ENCODE measurements at regions not wholly inside any gene's neighbourhood (a gene's known extent, or its start where the extent isn't known, plus 50 kb on each side); places are given as distances from the start of the nearest gene placed in this dataset.

GRCh38 chr4:85165808-85166207 is 199.3 kb upstream of the WDFY3 start:
- Histone ChIP-seq H3K27me3 (ENCODE audit: control insufficient read depth in 4 of 4, insufficient read depth in 4 of 4, low read length in 3 of 4) (no peaks in the 10 kb centered on the region), H3K4me3 (ENCODE audit: low read depth in 1 of 3, low read length in 3 of 3) (no peak overlapping the region), H3K9ac (ENCODE audit: low read depth in 1 of 2, low read length in 2 of 2) (no peak overlapping the region), H3K9me3 (ENCODE audit: control insufficient read depth in 4 of 4, low read length in 3 of 4) (no peaks in the 10 kb centered on the region), H3K36me3 (ENCODE audit: control insufficient read depth in 4 of 4, insufficient read depth in 3 of 4, low read depth in 1 of 4, low read length in 3 of 4) (no peaks in the 10 kb centered on the region), H3K27ac (ENCODE audit: low read depth in 1 of 2, low read length in 2 of 2) (no peak overlapping the region), H3K4me1 (ENCODE audit: control insufficient read depth in 4 of 4, insufficient read depth in 4 of 4, low read length in 3 of 4) (no peaks in the 10 kb centered on the region)
- whole genome bisulfite sequencing, result 70% methylated on average over 2 of the region's 2 CpGs
- no peak for DNase-seq (ENCODE audit: low spot score)
- TF ChIP-seq RXRA (IDR thresholded peaks at IDR 0.05) (no peak), RAD21 (IDR thresholded peaks at IDR 0.05) (no peak), HNF4G (IDR thresholded peaks at IDR 0.05) (no peak), HNF4A (conservative IDR thresholded peaks at IDR 0.05) (no peak), JUND (IDR thresholded peaks at IDR 0.05) (no peak), ZBTB33 (IDR thresholded peaks at IDR 0.05) (no peak), EGR1 (IDR thresholded peaks at IDR 0.05; ENCODE audit: low read depth in 2 of 2) (no peak), REST (IDR thresholded peaks at IDR 0.05) (no peak), MAX (IDR thresholded peaks at IDR 0.05) (no peak), SP1 (IDR thresholded peaks at IDR 0.05) (no peak), TAF1 (conservative IDR thresholded peaks at IDR 0.05) (no peak), ATF3 (IDR thresholded peaks at IDR 0.05) (no peak), FOXA1 (IDR thresholded peaks at IDR 0.05) (no peak), YY1 (IDR thresholded peaks at IDR 0.05) (no peak), GABPA (IDR thresholded peaks at IDR 0.05 in 1 of 2, conservative IDR thresholded peaks at IDR 0.05 in 1 of 2) (no peak)

- Histone ChIP-seq H3K9me3 (ENCODE audit: control insufficient read depth in 4 of 4, low read length in 3 of 4) (no peaks in the 10 kb centered on the region), H3K9ac (ENCODE audit: low read depth in 1 of 2, low read length in 2 of 2) (no peak overlapping the region), H3K4me1 (ENCODE audit: control insufficient read depth in 4 of 4, insufficient read depth in 4 of 4, low read length in 3 of 4) (no peaks in the 10 kb centered on the region), H3K27ac (ENCODE audit: low read depth in 1 of 2, low read length in 2 of 2) (no peak overlapping the region), H3K4me3 (ENCODE audit: low read depth in 1 of 3, low read length in 3 of 3) (no peak overlapping the region), H3K36me3 (ENCODE audit: control insufficient read depth in 4 of 4, insufficient read depth in 3 of 4, low read depth in 1 of 4, low read length in 3 of 4) (no peaks in the 10 kb centered on the region), H3K27me3 (ENCODE audit: control insufficient read depth in 4 of 4, insufficient read depth in 4 of 4, low read length in 3 of 4) (no peaks in the 10 kb centered on the region)
- TF ChIP-seq MAX (IDR thresholded peaks at IDR 0.05), result no peak
- no peak for TF ChIP-seq REST (IDR thresholded peaks at IDR 0.05)
- no peak for TF ChIP-seq RAD21 (IDR thresholded peaks at IDR 0.05)
- TF ChIP-seq CTCF (IDR thresholded peaks at IDR 0.05; ENCODE audit: low read depth, low read length, missing input control), result no peak
- TF ChIP-seq FOXA1 (IDR thresholded peaks at IDR 0.05), result no peak
- no peak for TF ChIP-seq FOXA2 (IDR thresholded peaks at IDR 0.05)
- no peak for TF ChIP-seq GABPA (IDR thresholded peaks at IDR 0.05 in 1 of 2, conservative IDR thresholded peaks at IDR 0.05 in 1 of 2)
- TF ChIP-seq JUND (IDR thresholded peaks at IDR 0.05), result no peak
- no peak for TF ChIP-seq TAF1 (conservative IDR thresholded peaks at IDR 0.05)
- no peak for TF ChIP-seq EGR1 (IDR thresholded peaks at IDR 0.05; ENCODE audit: low read depth in 2 of 2)
- no peak for TF ChIP-seq HNF4G (IDR thresholded peaks at IDR 0.05)
- TF ChIP-seq NR2F2 (IDR thresholded peaks at IDR 0.05), result no peak
- TF ChIP-seq SP1 (IDR thresholded peaks at IDR 0.05), result no peak
- 58% methylated on average over 3 of the region's 3 CpGs for WGBS
- DNase-seq (ENCODE audit: low spot score), result no peak
Measured at GRCh38 chr4:85166318-85166717, 199.8 kb upstream of the WDFY3 start.
